ENCODE measurements at regions not wholly inside any gene's neighbourhood (a gene's known extent, or its start where the extent isn't known, plus 50 kb on each side); places are given as distances from the start of the nearest gene placed in this dataset.

GRCh38 chrX:124274438-124275181 lies 57.9 kb upstream of the TEX13D start:
- DNase-seq (ENCODE audit: low spot score): no peak
- in situ Hi-C loops (cut with MboI; ENCODE audit: low pct_unique_long_range_greater_than_20kb, low sequenced_read_pairs, unreplicated experiment): no loop called here
- TF ChIP-seq CTCF (IDR thresholded peaks at IDR 0.05; ENCODE audit: extremely low read depth, insufficient read depth, missing control alignments): no peak

GRCh38 chrX:124275182-124275894 lies 57.1 kb upstream of the TEX13D start:
- in situ Hi-C loops (cut with MboI; ENCODE audit: low pct_unique_long_range_greater_than_20kb, low sequenced_read_pairs, unreplicated experiment): no loop called here
- no peak for TF ChIP-seq CTCF (IDR thresholded peaks at IDR 0.05; ENCODE audit: extremely low read depth, insufficient read depth, missing control alignments)
- DNase-seq (ENCODE audit: low spot score): no peak

- TF ChIP-seq CTCF (IDR thresholded peaks at IDR 0.05; ENCODE audit: extremely low read depth, insufficient read depth, missing control alignments): no peak
- in situ Hi-C loops (cut with MboI; ENCODE audit: low pct_unique_long_range_greater_than_20kb, low sequenced_read_pairs, unreplicated experiment): no loop called here
- no peak for DNase-seq (ENCODE audit: low spot score)
These were observed 52.1 kb upstream of the TEX13D start for GRCh38 chrX:124280294-124280902.

DNA sequence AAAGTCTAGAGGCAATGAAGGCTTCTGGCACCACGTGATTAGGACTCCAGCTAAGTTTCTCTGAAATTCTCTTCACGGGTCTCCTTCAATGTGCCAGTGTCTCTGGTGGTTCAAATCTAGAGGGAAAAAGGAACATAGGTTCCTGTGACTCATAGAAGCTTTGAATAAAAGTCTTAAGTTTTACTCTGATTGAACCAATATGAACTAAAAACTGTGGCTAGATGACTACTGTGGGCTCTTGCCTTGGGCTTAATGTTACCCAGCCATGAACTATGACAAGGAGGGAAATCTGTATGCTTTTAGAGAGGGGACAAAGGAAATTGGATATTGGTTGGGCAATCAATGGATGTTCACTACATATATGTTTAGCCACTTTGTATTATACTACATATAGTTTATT lies 49.9 kb upstream of the TEX13D start:
- DNase-seq (ENCODE audit: low spot score): no peak
- in situ Hi-C loops (cut with MboI; ENCODE audit: low pct_unique_long_range_greater_than_20kb, low sequenced_read_pairs, unreplicated experiment): no loop called here
- no peak for TF ChIP-seq CTCF (IDR thresholded peaks at IDR 0.05; ENCODE audit: extremely low read depth, insufficient read depth, missing control alignments)

Data from GM13977 (cell line).